ENCODE measurements at regions not wholly inside any gene's neighbourhood (a gene's known extent, or its start where the extent isn't known, plus 50 kb on each side); places are given as distances from the start of the nearest gene placed in this dataset.
"Not testable (repeated sequence)": the region's sequence is repeated elsewhere in the genome, so short reads cannot be mapped to it uniquely, and the experiment has no call there.

DNA sequence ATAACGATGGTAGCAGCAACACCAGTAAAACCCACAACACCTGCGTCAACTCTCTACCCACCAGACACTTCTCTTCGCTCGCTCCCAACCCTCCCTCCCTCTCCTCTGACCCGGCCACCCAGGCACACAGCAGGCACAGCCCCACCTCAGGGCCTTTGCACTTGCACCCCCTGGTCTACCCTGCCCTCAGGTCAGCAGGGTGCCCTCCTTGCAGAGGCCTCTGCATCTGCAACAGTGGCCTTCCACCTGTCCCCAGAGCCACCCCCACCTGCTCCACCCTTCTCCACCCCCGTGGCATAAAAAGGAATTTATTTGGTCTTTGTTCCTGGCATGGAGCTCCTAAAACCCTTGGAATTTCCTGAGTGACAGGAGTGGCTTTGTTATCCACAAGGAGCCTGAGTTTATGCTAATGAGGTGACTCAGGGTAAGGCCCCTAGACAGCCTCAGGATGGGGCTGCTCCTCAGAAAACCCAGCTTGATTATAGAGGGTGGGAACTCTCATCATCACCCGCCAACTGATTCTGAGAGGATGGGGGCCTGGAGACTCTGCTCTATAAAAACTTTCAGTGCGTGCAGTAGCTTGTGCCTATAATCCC lies 88.1 kb downstream of the KCNJ18 start:
- not testable (repeated sequence) for H3K9ac ChIP-seq (ENCODE audit: low read length); H3K4me2 ChIP-seq (ENCODE audit: low read length); H3K14ac ChIP-seq (ENCODE audit: low read length); H3K79me2 ChIP-seq (ENCODE audit: control insufficient read depth, insufficient read depth, low read length, poor library complexity); H3K23ac ChIP-seq (ENCODE audit: low read length); H3K4me1 ChIP-seq (ENCODE audit: control insufficient read depth in 1 of 2, insufficient read depth in 2 of 2, low read length in 2 of 2); H4K12ac ChIP-seq (ENCODE audit: low read depth, low read length); H3K36me3 ChIP-seq (ENCODE audit: control insufficient read depth in 1 of 2, insufficient read depth in 2 of 2, low read length in 2 of 2); H4K91ac ChIP-seq (ENCODE audit: low read depth, low read length); H3K79me1 ChIP-seq (ENCODE audit: low read length); H3K27ac ChIP-seq (ENCODE audit: low read depth, low read length); H2BK5ac ChIP-seq (ENCODE audit: low read depth, low read length, poor library complexity); DNase-seq; H2AK5ac ChIP-seq (ENCODE audit: low read length); H2BK12ac ChIP-seq (ENCODE audit: low read length); H2AFZ ChIP-seq (ENCODE audit: insufficient read depth, low read length, poor library complexity); H3K27me3 ChIP-seq (ENCODE audit: insufficient read depth, low read length); H3K4me3 ChIP-seq (ENCODE audit: low read depth, low read length); H3K18ac ChIP-seq (ENCODE audit: low read length); H3K4ac ChIP-seq (ENCODE audit: low read depth, low read length); H4K8ac ChIP-seq (ENCODE audit: low read depth, low read length); H2BK120ac ChIP-seq (ENCODE audit: insufficient read depth, low read length, poor library complexity)
- H3K9me3 ChIP-seq (ENCODE audit: insufficient read depth, low read depth, low read length), result peaks cover 31% of the 10 kb centered on the region
- WGBS (ENCODE audit: extremely low coverage, insufficient coverage, insufficient read length), result no CpG with 5 or more reads among the region's 8 CpGs

DNA sequence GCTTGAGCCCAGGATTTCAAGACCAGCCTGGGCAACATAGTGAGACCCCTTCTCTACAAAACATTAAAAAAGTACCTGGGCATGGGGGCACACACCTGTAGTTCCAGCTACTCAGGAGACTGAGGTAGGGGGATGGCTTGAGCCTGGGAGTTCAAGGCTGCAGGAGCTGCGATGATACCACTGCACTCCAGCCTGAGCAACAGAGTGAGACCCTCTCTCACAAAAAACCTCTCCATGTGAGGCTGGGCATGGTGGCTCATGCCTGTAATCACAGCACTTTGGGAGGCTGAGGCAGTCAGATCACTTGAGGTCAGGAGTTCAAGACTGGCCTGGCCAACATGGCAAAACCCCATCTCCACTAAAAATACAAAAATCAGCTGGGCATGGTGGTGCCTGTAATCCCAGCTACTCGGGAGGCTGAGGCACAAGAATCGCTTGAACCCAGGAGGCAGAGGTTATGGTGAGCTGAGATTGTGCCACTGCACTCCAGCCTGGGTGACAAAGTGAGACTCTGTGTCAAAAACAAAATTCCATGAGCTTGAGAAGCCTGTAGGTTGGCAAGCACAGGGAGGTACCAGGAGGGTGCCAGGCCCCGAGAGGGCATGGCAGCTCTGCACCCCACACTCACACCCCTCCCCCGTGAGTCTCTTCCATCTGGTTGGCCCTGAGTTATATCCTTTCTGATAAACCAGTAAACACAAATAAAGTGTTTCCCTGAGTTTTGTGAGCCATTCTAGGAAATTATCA lies 88.8 kb downstream of the KCNJ18 start:
- not testable (repeated sequence) for H3K79me1 ChIP-seq (ENCODE audit: low read length); H2AK5ac ChIP-seq (ENCODE audit: low read length); H4K8ac ChIP-seq (ENCODE audit: low read depth, low read length); DNase-seq; H3K9ac ChIP-seq (ENCODE audit: low read length); H2BK120ac ChIP-seq (ENCODE audit: insufficient read depth, low read length, poor library complexity); H3K14ac ChIP-seq (ENCODE audit: low read length); H4K91ac ChIP-seq (ENCODE audit: low read depth, low read length); H3K23ac ChIP-seq (ENCODE audit: low read length); H3K36me3 ChIP-seq (ENCODE audit: control insufficient read depth in 1 of 2, insufficient read depth in 2 of 2, low read length in 2 of 2); H3K27me3 ChIP-seq (ENCODE audit: insufficient read depth, low read length); H3K4ac ChIP-seq (ENCODE audit: low read depth, low read length); H3K4me1 ChIP-seq (ENCODE audit: control insufficient read depth in 1 of 2, insufficient read depth in 2 of 2, low read length in 2 of 2); H3K79me2 ChIP-seq (ENCODE audit: control insufficient read depth, insufficient read depth, low read length, poor library complexity); H4K12ac ChIP-seq (ENCODE audit: low read depth, low read length); H2AFZ ChIP-seq (ENCODE audit: insufficient read depth, low read length, poor library complexity); H3K4me2 ChIP-seq (ENCODE audit: low read length); H2BK12ac ChIP-seq (ENCODE audit: low read length); H3K18ac ChIP-seq (ENCODE audit: low read length); H3K4me3 ChIP-seq (ENCODE audit: low read depth, low read length); H3K27ac ChIP-seq (ENCODE audit: low read depth, low read length); H2BK5ac ChIP-seq (ENCODE audit: low read depth, low read length, poor library complexity)
- H3K9me3 ChIP-seq (ENCODE audit: insufficient read depth, low read depth, low read length), result peaks cover 30% of the 10 kb centered on the region
- no CpG with 5 or more reads among the region's 5 CpGs for WGBS (ENCODE audit: extremely low coverage, insufficient coverage, insufficient read length)

DNA sequence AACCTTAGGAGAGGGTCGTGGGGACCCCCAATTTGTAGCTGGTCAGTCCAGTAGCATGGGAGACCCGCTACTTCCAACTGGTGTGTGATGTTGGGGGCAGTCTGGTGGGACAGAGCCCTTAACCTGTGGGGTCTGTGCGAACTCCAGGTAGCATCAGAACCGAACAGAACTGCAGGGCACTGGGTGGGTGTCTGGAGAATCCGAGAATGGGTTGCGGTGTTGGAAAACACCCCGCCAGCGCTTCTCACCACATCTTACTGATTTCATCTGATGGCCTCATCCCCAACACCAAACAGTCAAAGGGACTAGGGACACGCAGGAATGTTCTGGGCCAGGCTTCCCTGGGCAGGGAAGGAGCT lies 89.3 kb downstream of the KCNJ18 start:
- not testable (repeated sequence) for H3K23ac ChIP-seq (ENCODE audit: low read length); H3K18ac ChIP-seq (ENCODE audit: low read length)

DNA sequence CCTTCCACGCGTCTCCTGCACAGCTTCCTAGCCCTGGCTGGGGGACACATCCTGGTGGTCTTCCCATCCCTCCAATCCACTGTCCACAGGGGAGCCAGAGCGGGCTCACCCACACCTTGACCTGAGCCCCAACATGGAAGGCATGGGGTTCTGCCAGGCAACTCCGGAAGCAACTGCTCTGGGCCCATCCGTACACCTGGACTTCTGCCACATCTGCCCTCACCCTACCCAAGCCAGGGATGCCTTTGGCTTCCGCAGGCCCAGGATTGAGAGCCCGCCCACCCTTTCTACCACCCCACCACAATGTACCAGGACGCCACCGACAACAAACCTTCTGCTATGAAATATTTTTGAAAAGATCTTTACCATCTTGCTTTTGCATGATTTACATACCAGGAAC lies 89.8 kb downstream of the KCNJ18 start:
- not testable (repeated sequence) for H3K36me3 ChIP-seq (ENCODE audit: control insufficient read depth in 1 of 2, insufficient read depth in 2 of 2, low read length in 2 of 2); DNase-seq; H2BK12ac ChIP-seq (ENCODE audit: low read length); H3K4me3 ChIP-seq (ENCODE audit: low read depth, low read length); H3K23ac ChIP-seq (ENCODE audit: low read length); H3K79me2 ChIP-seq (ENCODE audit: control insufficient read depth, insufficient read depth, low read length, poor library complexity); H3K79me1 ChIP-seq (ENCODE audit: low read length); H3K4me2 ChIP-seq (ENCODE audit: low read length); H3K4ac ChIP-seq (ENCODE audit: low read depth, low read length); H3K27me3 ChIP-seq (ENCODE audit: insufficient read depth, low read length); H2BK5ac ChIP-seq (ENCODE audit: low read depth, low read length, poor library complexity); H3K9ac ChIP-seq (ENCODE audit: low read length); H3K4me1 ChIP-seq (ENCODE audit: control insufficient read depth in 1 of 2, insufficient read depth in 2 of 2, low read length in 2 of 2); H3K27ac ChIP-seq (ENCODE audit: low read depth, low read length); H3K14ac ChIP-seq (ENCODE audit: low read length); H2AK5ac ChIP-seq (ENCODE audit: low read length); H4K91ac ChIP-seq (ENCODE audit: low read depth, low read length); H2BK120ac ChIP-seq (ENCODE audit: insufficient read depth, low read length, poor library complexity); H3K18ac ChIP-seq (ENCODE audit: low read length); H4K12ac ChIP-seq (ENCODE audit: low read depth, low read length); H2AFZ ChIP-seq (ENCODE audit: insufficient read depth, low read length, poor library complexity); H4K8ac ChIP-seq (ENCODE audit: low read depth, low read length)
- peaks cover 26% of the 10 kb centered on the region for H3K9me3 ChIP-seq (ENCODE audit: insufficient read depth, low read depth, low read length)
- no CpG with 5 or more reads among the region's 9 CpGs for WGBS (ENCODE audit: extremely low coverage, insufficient coverage, insufficient read length)

More for the DNA sequence above, 89.3 kb downstream of the KCNJ18 start:
- not testable (repeated sequence) for H2BK5ac ChIP-seq (ENCODE audit: low read depth, low read length, poor library complexity); H3K4me3 ChIP-seq (ENCODE audit: low read depth, low read length); H3K36me3 ChIP-seq (ENCODE audit: control insufficient read depth in 1 of 2, insufficient read depth in 2 of 2, low read length in 2 of 2); H3K4ac ChIP-seq (ENCODE audit: low read depth, low read length); H4K12ac ChIP-seq (ENCODE audit: low read depth, low read length); H3K14ac ChIP-seq (ENCODE audit: low read length); H4K8ac ChIP-seq (ENCODE audit: low read depth, low read length); H2AFZ ChIP-seq (ENCODE audit: insufficient read depth, low read length, poor library complexity); H2BK120ac ChIP-seq (ENCODE audit: insufficient read depth, low read length, poor library complexity); H3K27me3 ChIP-seq (ENCODE audit: insufficient read depth, low read length); H3K4me2 ChIP-seq (ENCODE audit: low read length); H3K9ac ChIP-seq (ENCODE audit: low read length); H3K27ac ChIP-seq (ENCODE audit: low read depth, low read length); H2AK5ac ChIP-seq (ENCODE audit: low read length); H2BK12ac ChIP-seq (ENCODE audit: low read length); DNase-seq; H4K91ac ChIP-seq (ENCODE audit: low read depth, low read length); H3K79me1 ChIP-seq (ENCODE audit: low read length); H3K79me2 ChIP-seq (ENCODE audit: control insufficient read depth, insufficient read depth, low read length, poor library complexity); H3K4me1 ChIP-seq (ENCODE audit: control insufficient read depth in 1 of 2, insufficient read depth in 2 of 2, low read length in 2 of 2)
- no CpG with 5 or more reads among the region's 9 CpGs for WGBS (ENCODE audit: extremely low coverage, insufficient coverage, insufficient read length)
- H3K9me3 ChIP-seq (ENCODE audit: insufficient read depth, low read depth, low read length), result peaks cover 27% of the 10 kb centered on the region
